Activated naive CD4-positive, alpha-beta T cell treated with anti-CD3 and anti-CD28 coated beads, Interleukin-2, amount 10 ng/mL, durations not matched to agents 7 days and 5 days (primary cell): ENCODE measurements at regions not wholly inside any gene's neighbourhood (a gene's known extent, or its start where the extent isn't known, plus 50 kb on each side); places are given as distances from the start of the nearest gene placed in this dataset.
A peak's percentile ranks its signal among the peaks of the same experiment; 100 is the strongest.

Source experiments
- CTCF ChIA-PET: fragments of 350-600 bp; sonication (Branson Sonifier 250); formaldehyde crosslinking; loops from one replicate; lab custom pipeline; 2021; ENCODE audit warnings: antibody characterized with exemption; lab: Charles Lee
- DNase-seq: peaks from one replicate; pipeline ENCODE4 v3.0.0-alpha.2; 2020
- H3K27ac Mint-ChIP-seq: one replicate; pipeline ENCODE4 v1.8.0; 2021; ENCODE audit warnings: mild to moderate bottlenecking, moderate library complexity, mixed read lengths
- H3K27me3 Mint-ChIP-seq: one replicate; pipeline ENCODE4 v1.8.0; 2021; ENCODE audit warnings: mild to moderate bottlenecking, mixed read lengths
- H3K36me3 Mint-ChIP-seq: one replicate; pipeline ENCODE4 v1.8.0; 2021; ENCODE audit warnings: mixed read lengths
- H3K4me1 Mint-ChIP-seq: one replicate; pipeline ENCODE4 v1.8.0; 2021; ENCODE audit warnings: mixed read lengths
- H3K4me3 Mint-ChIP-seq: one replicate; pipeline ENCODE4 v1.8.0; 2021; ENCODE audit warnings: mild to moderate bottlenecking, moderate library complexity, mixed read lengths
- H3K9me3 Mint-ChIP-seq: one replicate; pipeline ENCODE4 v1.8.0; 2021; ENCODE audit warnings: mixed read lengths

DNA sequence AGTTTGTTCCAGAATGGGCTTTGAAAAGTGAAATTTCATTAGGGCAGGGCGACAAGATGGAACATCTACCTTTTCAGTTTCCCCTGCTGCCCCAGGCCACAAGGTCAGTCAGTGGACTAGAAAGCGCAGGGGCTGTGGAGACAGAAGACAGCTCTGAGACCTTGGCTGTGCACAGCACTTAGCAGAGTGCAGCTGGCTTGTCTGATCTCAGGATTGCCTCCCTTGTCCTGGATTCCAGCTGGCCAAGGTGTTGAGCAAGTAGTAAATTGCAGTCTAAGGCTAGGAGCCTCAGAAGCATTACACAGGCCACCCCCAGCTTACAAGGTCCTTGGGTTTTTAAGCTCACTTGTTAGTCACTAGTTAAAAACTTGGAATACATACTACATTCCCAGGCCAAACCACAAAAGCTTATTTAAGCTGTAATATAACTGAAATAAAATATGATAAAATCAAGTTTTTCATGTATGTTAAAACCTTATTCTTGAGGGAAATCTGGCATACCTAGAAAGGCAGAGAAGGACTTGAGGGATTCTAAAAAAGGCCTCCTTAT is 67.3 kb upstream of the NPY start:
- Mint-ChIP-seq H3K9me3 (no peaks in the 10 kb centered on the region), H3K27me3 (no peaks in the 10 kb centered on the region), H3K4me1 (no peaks in the 10 kb centered on the region), H3K27ac (no peak overlapping the region), H3K36me3 (no peaks in the 10 kb centered on the region), H3K4me3 (no peak overlapping the region)
- CTCF ChIA-PET = no interaction called here
- DNase-seq = no peak

DNA sequence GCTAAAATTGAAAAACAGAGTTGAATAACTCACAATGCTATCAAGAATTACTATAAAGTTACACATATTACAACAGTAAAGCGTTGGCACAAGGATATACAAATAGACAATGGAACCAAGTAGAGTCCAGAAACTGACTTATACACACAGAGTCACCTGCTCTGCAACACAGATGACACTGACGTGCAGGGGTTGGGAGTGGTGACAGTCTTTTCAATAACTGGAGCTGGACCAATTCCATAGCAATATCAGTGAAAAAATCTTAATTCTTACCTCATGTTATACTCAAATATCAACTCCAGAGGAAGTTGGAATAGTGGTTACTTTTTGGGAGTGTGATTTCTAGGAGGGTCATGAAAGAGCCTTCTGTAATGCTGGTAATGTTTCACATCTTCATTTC is 62.5 kb upstream of the NPY start:
- Mint-ChIP-seq H3K27me3 (no peaks in the 10 kb centered on the region), H3K36me3 (no peaks in the 10 kb centered on the region), H3K4me1 (no peaks in the 10 kb centered on the region), H3K9me3 (peaks cover 4% of the 10 kb centered on the region), H3K4me3 (no peak overlapping the region), H3K27ac (no peak overlapping the region)
- CTCF ChIA-PET = no interaction called here
- DNase-seq = no peak

GRCh38 chr7:24227068-24227467 is 56.9 kb upstream of the NPY start:
- no peak overlapping the region for H3K27ac Mint-ChIP-seq

DNA sequence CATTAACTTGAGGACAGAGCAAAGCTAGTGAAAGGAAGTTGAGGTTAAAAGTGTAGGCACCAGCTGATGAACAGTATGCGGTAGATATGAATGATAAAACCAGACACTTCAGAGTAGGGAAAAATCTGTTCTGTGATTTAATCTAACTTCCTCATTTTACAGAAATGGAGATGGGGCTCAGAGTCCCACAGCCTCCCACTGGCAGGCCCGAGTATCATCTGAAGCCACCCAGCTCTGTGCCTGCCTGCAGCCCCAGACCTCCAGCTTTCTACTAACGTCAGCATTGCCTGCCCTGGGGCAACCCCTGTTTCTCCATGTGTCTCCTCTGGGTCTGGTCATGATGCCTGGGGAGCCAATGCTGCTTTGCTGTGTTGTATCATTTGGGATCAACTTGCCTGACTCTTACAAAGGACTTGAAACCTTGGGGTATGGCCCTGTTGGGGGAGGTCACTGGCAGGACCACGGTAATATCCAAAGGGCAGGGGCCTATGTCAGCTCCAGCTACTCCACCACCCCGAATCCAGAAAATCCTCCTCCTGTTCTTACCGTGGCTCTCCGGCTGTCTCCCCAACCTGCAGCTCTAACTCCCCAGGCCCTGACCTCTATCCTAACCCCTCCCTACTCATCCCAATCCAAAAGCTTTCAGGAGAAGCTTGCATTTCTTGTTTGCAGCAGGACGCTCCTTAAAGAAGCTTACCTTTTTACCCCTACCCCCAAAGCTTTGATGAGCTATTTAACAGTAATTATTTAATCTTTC is 56.2 kb upstream of the NPY start:
- CTCF ChIA-PET = no interaction called here
- H3K27ac Mint-ChIP-seq = no peak overlapping the region
- H3K4me3 Mint-ChIP-seq = no peak overlapping the region
- DNase-seq = peak; percentile 23
- peaks cover 7% of the 10 kb centered on the region for H3K27me3 Mint-ChIP-seq
- peaks cover 4% of the 10 kb centered on the region for H3K9me3 Mint-ChIP-seq
- H3K4me1 Mint-ChIP-seq = peaks cover 18% of the 10 kb centered on the region
- H3K36me3 Mint-ChIP-seq = no peaks in the 10 kb centered on the region

More at GRCh38 chr7:24227068-24227467, 56.9 kb upstream of the NPY start:
- Mint-ChIP-seq H3K36me3 (no peaks in the 10 kb centered on the region), H3K27me3 (peaks cover 7% of the 10 kb centered on the region), H3K4me3 (no peak overlapping the region), H3K4me1 (peaks cover 18% of the 10 kb centered on the region), H3K9me3 (peaks cover 4% of the 10 kb centered on the region)
- no peak for DNase-seq
- CTCF ChIA-PET = no interaction called here

- Mint-ChIP-seq H3K9me3 (no peaks in the 10 kb centered on the region), H3K27ac (no peak overlapping the region), H3K27me3 (peaks cover 7% of the 10 kb centered on the region), H3K4me3 (no peak overlapping the region), H3K4me1 (peaks cover 18% of the 10 kb centered on the region), H3K36me3 (no peaks in the 10 kb centered on the region)
- CTCF ChIA-PET = no interaction called here
- DNase-seq = no peak
Observed at GRCh38 chr7:24229481-24230226, 54.3 kb upstream of the NPY start.

DNA sequence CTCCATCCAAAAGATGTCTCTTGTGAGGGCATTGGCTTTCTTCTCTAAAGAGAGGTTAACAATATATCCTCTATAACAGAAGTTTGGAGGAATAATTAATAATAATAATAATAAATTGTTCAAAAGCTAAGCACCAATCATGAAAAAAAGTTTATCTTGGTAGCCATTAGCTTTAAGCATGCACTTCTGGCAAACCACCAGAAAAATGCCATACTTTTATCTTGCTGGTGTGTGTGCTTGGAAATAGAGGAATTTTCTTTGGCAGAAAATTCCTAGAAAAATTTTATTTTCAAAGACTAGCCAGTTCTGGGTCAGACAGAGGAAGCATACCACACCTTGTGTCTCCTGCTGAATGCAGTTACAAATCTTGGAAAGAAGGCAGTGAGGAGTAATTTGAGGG is 52.5 kb upstream of the NPY start:
- CTCF ChIA-PET = no interaction called here
- Mint-ChIP-seq H3K36me3 (no peaks in the 10 kb centered on the region), H3K27ac (no peak overlapping the region), H3K9me3 (no peaks in the 10 kb centered on the region), H3K27me3 (peaks cover 7% of the 10 kb centered on the region), H3K4me1 (peaks cover 18% of the 10 kb centered on the region), H3K4me3 (no peak overlapping the region)
- no peak for DNase-seq

GRCh38 chr7:24233386-24233785 is 50.6 kb upstream of the NPY start:
- peaks cover 3% of the 10 kb centered on the region for H3K27me3 Mint-ChIP-seq
- H3K4me1 Mint-ChIP-seq = no peaks in the 10 kb centered on the region
- no peak overlapping the region for H3K4me3 Mint-ChIP-seq
- H3K9me3 Mint-ChIP-seq = no peaks in the 10 kb centered on the region
- no peaks in the 10 kb centered on the region for H3K36me3 Mint-ChIP-seq
- no peak overlapping the region for H3K27ac Mint-ChIP-seq
- CTCF ChIA-PET = no interaction called here
- DNase-seq = no peak
